Activated T-helper 17 cell treated with anti-CD3 and anti-CD28 coated beads, Interleukin-2, amount 50 U/mL, for 72 hours (primary cell): ENCODE measurements at regions not wholly inside any gene's neighbourhood (a gene's known extent, or its start where the extent isn't known, plus 50 kb on each side); places are given as distances from the start of the nearest gene placed in this dataset.

ENCODE experiments used
- ATAC-seq: fragments of 150-1000 bp; cut with Tn5 transposase; replicated peaks from 2 replicates; pipeline ENCODE4 v1.10.0; 2021; ENCODE audit warnings: mild to moderate bottlenecking, moderate library complexity
- H3K27ac Mint-ChIP-seq: one replicate; pipeline ENCODE4 v1.8.0; 2022; ENCODE audit warnings: mixed read lengths
- H3K27me3 Mint-ChIP-seq: one replicate; pipeline ENCODE4 v1.8.0; 2022; ENCODE audit warnings: mixed read lengths
- H3K36me3 Mint-ChIP-seq: one replicate; pipeline ENCODE4 v1.8.0; 2022; ENCODE audit warnings: low read depth, mild to moderate bottlenecking, mixed read lengths
- H3K4me1 Mint-ChIP-seq: one replicate; pipeline ENCODE4 v1.8.0; 2022; ENCODE audit warnings: mixed read lengths
- H3K4me3 Mint-ChIP-seq: one replicate; pipeline ENCODE4 v1.8.0; 2022; ENCODE audit warnings: mild to moderate bottlenecking, mixed read lengths
- H3K9me3 Mint-ChIP-seq: one replicate; pipeline ENCODE4 v1.8.0; 2022; ENCODE audit warnings: mixed read lengths

GRCh38 chr14:98725191-98725590, 546.8 kb downstream of the BCL11B start:
- H3K9me3 Mint-ChIP-seq: no peaks in the 10 kb centered on the region
- no peak overlapping the region for H3K4me3 Mint-ChIP-seq
- no peak for ATAC-seq
- no peaks in the 10 kb centered on the region for H3K27me3 Mint-ChIP-seq
- no peaks in the 10 kb centered on the region for H3K36me3 Mint-ChIP-seq
- H3K4me1 Mint-ChIP-seq: no peaks in the 10 kb centered on the region
- H3K27ac Mint-ChIP-seq: no peak overlapping the region

- no peak for ATAC-seq
- Mint-ChIP-seq H3K4me1 (no peaks in the 10 kb centered on the region), H3K27ac (no peak overlapping the region), H3K36me3 (no peaks in the 10 kb centered on the region), H3K9me3 (no peaks in the 10 kb centered on the region), H3K4me3 (no peak overlapping the region), H3K27me3 (no peaks in the 10 kb centered on the region)
Measured at GRCh38 chr14:98725676-98726075, 546.3 kb downstream of the BCL11B start.

DNA sequence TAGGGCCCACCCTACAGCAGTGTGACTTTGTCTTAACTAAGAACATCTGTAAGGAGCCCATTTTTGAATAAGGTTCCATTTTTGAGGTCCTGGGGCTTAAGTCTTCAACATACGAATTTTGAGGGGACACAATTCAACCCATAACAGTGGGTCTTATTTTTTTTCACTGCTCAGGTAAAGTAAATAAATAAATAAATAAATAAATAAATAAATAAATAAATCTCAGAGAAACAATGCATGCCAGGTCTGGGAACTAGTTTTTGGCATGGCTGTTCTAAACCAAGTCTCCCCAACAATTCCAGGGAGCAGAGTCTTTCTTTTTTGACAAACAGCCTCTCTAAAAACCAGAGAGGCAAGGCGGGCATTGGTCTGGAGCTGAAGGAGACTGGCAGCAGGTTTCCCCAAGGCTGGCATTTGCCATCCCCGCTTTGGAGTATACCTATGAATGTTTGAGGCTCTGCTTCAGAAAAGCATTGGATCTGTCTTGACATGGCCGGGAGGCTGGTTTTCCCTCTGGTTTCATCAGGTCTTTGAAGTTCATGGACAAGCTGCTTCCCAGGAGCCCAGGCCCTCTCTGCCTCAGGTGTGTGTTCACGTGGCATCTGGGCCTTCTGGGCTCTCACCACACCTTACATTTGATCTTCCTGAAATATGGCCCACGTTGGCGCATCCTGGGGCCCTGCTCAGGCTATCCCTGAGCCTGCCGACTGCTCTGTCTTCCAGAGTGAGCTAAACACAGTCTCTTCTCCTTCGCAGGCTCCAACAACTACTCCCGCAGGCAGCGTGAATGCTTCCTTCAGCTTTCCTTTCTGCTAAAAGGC, 545.2 kb downstream of the BCL11B start:
- H3K27ac Mint-ChIP-seq: no peak overlapping the region
- ATAC-seq: no peak
- H3K36me3 Mint-ChIP-seq: no peaks in the 10 kb centered on the region
- H3K4me3 Mint-ChIP-seq: no peak overlapping the region
- no peaks in the 10 kb centered on the region for H3K27me3 Mint-ChIP-seq
- no peaks in the 10 kb centered on the region for H3K9me3 Mint-ChIP-seq
- no peaks in the 10 kb centered on the region for H3K4me1 Mint-ChIP-seq

- Mint-ChIP-seq H3K4me3 (no peak overlapping the region), H3K4me1 (no peaks in the 10 kb centered on the region), H3K9me3 (no peaks in the 10 kb centered on the region), H3K27me3 (no peaks in the 10 kb centered on the region), H3K27ac (no peak overlapping the region), H3K36me3 (no peaks in the 10 kb centered on the region)
- ATAC-seq: no peak
Measured at GRCh38 chr14:98728024-98728423, 544.0 kb downstream of the BCL11B start.

DNA sequence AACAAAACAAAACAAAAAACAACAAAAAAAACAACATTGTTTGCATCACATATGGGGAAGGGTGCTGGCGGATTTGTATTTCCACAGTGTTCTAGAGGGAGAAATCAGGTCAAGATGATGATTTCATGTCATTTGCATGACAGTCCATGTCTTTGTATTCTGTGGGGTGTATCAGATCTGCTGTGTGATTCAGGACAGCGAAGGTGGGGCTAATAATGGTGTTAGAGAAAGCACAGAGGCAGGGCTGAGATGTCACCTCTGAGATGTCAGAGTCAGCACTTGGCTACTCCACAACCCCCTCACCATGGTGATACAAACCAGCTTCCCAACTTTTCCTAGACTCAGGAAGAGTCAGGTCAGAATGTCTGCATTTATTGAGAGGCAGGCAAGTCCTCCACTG, 543.2 kb downstream of the BCL11B start:
- no peaks in the 10 kb centered on the region for H3K4me1 Mint-ChIP-seq
- no peak overlapping the region for H3K27ac Mint-ChIP-seq
- no peak for ATAC-seq
- no peaks in the 10 kb centered on the region for H3K9me3 Mint-ChIP-seq
- no peaks in the 10 kb centered on the region for H3K27me3 Mint-ChIP-seq
- H3K4me3 Mint-ChIP-seq: no peak overlapping the region
- H3K36me3 Mint-ChIP-seq: no peaks in the 10 kb centered on the region

- ATAC-seq: no peak
- no peaks in the 10 kb centered on the region for H3K36me3 Mint-ChIP-seq
- H3K9me3 Mint-ChIP-seq: peaks cover 6% of the 10 kb centered on the region
- H3K27me3 Mint-ChIP-seq: no peaks in the 10 kb centered on the region
- H3K4me1 Mint-ChIP-seq: no peaks in the 10 kb centered on the region
- H3K4me3 Mint-ChIP-seq: no peak overlapping the region
- no peak overlapping the region for H3K27ac Mint-ChIP-seq
Measured at GRCh38 chr14:98731286-98731685, 540.7 kb downstream of the BCL11B start.

DNA sequence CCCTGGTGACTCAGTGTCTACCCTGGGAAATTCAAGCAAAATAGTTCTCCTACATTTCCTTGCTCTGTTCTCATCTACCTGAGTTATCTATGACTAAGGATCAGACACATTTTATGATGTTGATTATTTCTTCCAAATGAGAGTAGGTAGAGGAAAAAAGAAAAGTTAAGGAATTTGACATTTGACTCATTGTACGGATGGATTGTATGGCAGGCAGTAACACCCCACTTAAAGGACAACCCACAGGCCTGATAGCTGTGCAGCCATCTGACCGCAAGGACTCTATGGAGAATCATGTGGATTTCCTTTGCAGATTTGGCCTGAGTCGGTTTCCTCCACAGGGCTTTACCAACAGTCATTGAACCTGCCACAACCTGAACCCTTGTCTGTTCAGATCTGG, 540.3 kb downstream of the BCL11B start:
- no peaks in the 10 kb centered on the region for H3K4me1 Mint-ChIP-seq
- no peaks in the 10 kb centered on the region for H3K36me3 Mint-ChIP-seq
- no peak for ATAC-seq
- H3K9me3 Mint-ChIP-seq: peaks cover 6% of the 10 kb centered on the region
- no peak overlapping the region for H3K27ac Mint-ChIP-seq
- H3K4me3 Mint-ChIP-seq: no peak overlapping the region
- no peaks in the 10 kb centered on the region for H3K27me3 Mint-ChIP-seq

- H3K9me3 Mint-ChIP-seq: peaks cover 6% of the 10 kb centered on the region
- H3K27me3 Mint-ChIP-seq: no peaks in the 10 kb centered on the region
- H3K4me1 Mint-ChIP-seq: no peaks in the 10 kb centered on the region
- H3K36me3 Mint-ChIP-seq: no peaks in the 10 kb centered on the region
- no peak overlapping the region for H3K27ac Mint-ChIP-seq
- no peak overlapping the region for H3K4me3 Mint-ChIP-seq
- ATAC-seq: no peak
Measured at GRCh38 chr14:98733536-98733935, 538.5 kb downstream of the BCL11B start.

- no peak for ATAC-seq
- Mint-ChIP-seq H3K4me1 (no peaks in the 10 kb centered on the region), H3K36me3 (no peaks in the 10 kb centered on the region), H3K27me3 (no peaks in the 10 kb centered on the region), H3K27ac (no peak overlapping the region), H3K4me3 (no peak overlapping the region), H3K9me3 (peaks cover 6% of the 10 kb centered on the region)
Measured at GRCh38 chr14:98736701-98737338, 535.2 kb downstream of the BCL11B start.

DNA sequence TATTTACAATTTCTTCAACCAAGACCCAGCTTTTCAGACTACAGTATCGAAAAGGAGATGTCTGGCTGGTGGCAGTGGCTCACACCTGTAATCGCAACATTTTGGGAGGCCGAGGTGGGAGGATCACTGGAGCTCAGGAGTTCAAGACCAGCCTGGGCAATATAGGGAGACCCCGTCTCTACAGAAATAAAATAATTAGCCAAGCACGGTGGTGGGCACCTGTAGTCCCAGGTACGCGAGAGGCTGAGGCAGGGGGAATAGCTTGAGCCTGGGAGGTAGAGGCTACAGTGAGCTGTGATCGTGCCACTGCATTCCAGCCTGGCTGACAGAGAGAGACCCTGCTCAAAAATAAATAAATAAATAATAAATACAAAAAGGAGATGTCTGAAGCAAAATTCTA, 530.5 kb downstream of the BCL11B start:
- Mint-ChIP-seq H3K4me3 (no peak overlapping the region), H3K4me1 (peaks cover 7% of the 10 kb centered on the region), H3K27ac (no peak overlapping the region), H3K9me3 (no peaks in the 10 kb centered on the region), H3K27me3 (peaks cover 3% of the 10 kb centered on the region), H3K36me3 (no peaks in the 10 kb centered on the region)
- no peak for ATAC-seq

GRCh38 chr14:98742001-98742400, 530.0 kb downstream of the BCL11B start:
- no peak for ATAC-seq
- H3K4me3 Mint-ChIP-seq: no peak overlapping the region
- peaks cover 7% of the 10 kb centered on the region for H3K4me1 Mint-ChIP-seq
- H3K27me3 Mint-ChIP-seq: peaks cover 4% of the 10 kb centered on the region
- no peaks in the 10 kb centered on the region for H3K36me3 Mint-ChIP-seq
- no peak overlapping the region for H3K27ac Mint-ChIP-seq
- H3K9me3 Mint-ChIP-seq: no peaks in the 10 kb centered on the region

- Mint-ChIP-seq H3K36me3 (no peaks in the 10 kb centered on the region), H3K4me3 (no peak overlapping the region), H3K27me3 (peaks cover 4% of the 10 kb centered on the region), H3K27ac (no peak overlapping the region), H3K9me3 (no peaks in the 10 kb centered on the region), H3K4me1 (peaks cover 7% of the 10 kb centered on the region)
- no peak for ATAC-seq
Measured at GRCh38 chr14:98743536-98743935, 528.5 kb downstream of the BCL11B start.

DNA sequence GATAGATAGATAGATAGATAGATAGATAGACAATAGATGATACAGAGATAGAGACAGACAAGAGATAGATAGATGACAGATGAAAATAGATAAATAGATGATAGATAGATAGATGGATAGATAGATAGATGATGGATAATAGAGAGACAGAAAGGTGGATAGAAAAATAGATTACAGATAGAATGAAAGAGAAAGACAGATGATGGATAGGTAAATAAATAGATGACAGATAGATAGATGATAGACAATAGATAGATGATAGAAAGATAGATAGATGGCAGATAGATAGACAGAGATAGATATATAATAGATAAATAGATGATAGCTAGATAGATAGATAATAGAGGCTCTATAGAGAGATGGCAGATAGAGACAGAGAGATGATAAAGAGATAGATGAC, 523.0 kb downstream of the BCL11B start:
- ATAC-seq: no peak
- H3K9me3 Mint-ChIP-seq: no peaks in the 10 kb centered on the region
- H3K36me3 Mint-ChIP-seq: no peaks in the 10 kb centered on the region
- peaks cover 7% of the 10 kb centered on the region for H3K4me1 Mint-ChIP-seq
- no peak overlapping the region for H3K4me3 Mint-ChIP-seq
- H3K27ac Mint-ChIP-seq: no peak overlapping the region
- H3K27me3 Mint-ChIP-seq: peaks cover 11% of the 10 kb centered on the region

DNA sequence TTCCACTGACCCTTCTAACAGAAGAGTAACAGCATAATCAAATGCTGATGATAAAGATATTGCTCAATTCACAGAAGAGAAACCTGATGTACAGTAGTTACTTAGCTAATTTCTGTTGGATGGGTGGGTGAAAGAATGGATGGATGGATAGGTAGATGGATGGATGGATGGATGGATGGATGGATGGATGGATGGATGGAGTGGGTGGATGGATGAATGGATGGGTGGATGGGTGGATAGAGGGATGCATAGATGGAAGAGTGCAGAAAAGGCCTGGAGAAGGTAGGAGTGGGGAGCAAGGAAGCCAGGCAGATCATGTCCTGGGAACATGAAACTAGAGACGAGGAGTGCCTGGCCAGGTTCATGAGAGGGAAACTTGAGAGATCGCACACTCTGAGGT, 520.9 kb downstream of the BCL11B start:
- H3K27ac Mint-ChIP-seq: no peak overlapping the region
- no peak overlapping the region for H3K4me3 Mint-ChIP-seq
- ATAC-seq: no peak
- peaks cover 11% of the 10 kb centered on the region for H3K27me3 Mint-ChIP-seq
- H3K36me3 Mint-ChIP-seq: no peaks in the 10 kb centered on the region
- H3K9me3 Mint-ChIP-seq: peaks cover 7% of the 10 kb centered on the region
- H3K4me1 Mint-ChIP-seq: peaks cover 7% of the 10 kb centered on the region

GRCh38 chr14:98752660-98753059, 519.3 kb downstream of the BCL11B start:
- Mint-ChIP-seq H3K27ac (no peak overlapping the region), H3K9me3 (peaks cover 7% of the 10 kb centered on the region), H3K4me1 (peaks cover 3% of the 10 kb centered on the region), H3K4me3 (no peak overlapping the region), H3K27me3 (peaks cover 7% of the 10 kb centered on the region), H3K36me3 (no peaks in the 10 kb centered on the region)
- ATAC-seq: no peak
